Right lobe of liver (tissue), 4 donors: ENCODE measurements at regions not wholly inside any gene's neighbourhood (a gene's known extent, or its start where the extent isn't known, plus 50 kb on each side); places are given as distances from the start of the nearest gene placed in this dataset.

Experiments used
- POLR2A ChIP-seq: fragments of 450-650 bp; IDR thresholded peaks from one replicate; pipeline ENCODE4 v1.6.1; 2017; ENCODE audit warnings: antibody characterized with exemption, mild to moderate bottlenecking
- TF ChIP-seq, protein P1 (sequence below), 4 donors: fragments of 200-600 bp in 3 of 4; fragments of 450-650 bp in 1 of 4; IDR thresholded peaks; one replicate each; pipeline versions ENCODE4 v1.5.1 to v1.8.0; 2016 to 2022; ENCODE audit warnings: antibody characterized with exemption in 4 of 4, mild to moderate bottlenecking in 2 of 4
- donor health status: DM: no; HTN: no; CAD: no.
- donor health status: DM: no; HTN: no; CAD: no.
- donor health status: DM: no; HTN: yes; CAD: no.

DNA sequence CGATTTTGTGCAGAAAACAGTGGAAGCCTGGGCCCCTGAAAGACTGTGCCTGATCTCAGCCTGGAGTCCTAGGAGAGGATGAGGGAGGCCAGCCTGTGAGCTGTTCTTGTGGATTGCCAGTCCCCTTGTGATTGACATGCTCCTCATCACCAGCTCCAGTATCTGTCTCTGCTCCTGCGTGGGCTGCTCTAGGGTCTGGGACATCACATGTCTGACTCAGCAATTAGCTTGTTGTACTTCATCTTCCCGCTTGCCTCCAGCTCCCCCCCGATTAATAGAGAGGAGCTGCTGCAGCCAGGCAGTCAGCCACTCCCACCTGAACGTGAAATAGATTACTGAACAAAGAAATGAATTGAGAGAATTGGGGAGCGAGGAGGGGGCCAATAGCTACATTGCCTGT is 99.6 kb upstream of the TBX20 start:
- TF ChIP-seq, protein P1, sequence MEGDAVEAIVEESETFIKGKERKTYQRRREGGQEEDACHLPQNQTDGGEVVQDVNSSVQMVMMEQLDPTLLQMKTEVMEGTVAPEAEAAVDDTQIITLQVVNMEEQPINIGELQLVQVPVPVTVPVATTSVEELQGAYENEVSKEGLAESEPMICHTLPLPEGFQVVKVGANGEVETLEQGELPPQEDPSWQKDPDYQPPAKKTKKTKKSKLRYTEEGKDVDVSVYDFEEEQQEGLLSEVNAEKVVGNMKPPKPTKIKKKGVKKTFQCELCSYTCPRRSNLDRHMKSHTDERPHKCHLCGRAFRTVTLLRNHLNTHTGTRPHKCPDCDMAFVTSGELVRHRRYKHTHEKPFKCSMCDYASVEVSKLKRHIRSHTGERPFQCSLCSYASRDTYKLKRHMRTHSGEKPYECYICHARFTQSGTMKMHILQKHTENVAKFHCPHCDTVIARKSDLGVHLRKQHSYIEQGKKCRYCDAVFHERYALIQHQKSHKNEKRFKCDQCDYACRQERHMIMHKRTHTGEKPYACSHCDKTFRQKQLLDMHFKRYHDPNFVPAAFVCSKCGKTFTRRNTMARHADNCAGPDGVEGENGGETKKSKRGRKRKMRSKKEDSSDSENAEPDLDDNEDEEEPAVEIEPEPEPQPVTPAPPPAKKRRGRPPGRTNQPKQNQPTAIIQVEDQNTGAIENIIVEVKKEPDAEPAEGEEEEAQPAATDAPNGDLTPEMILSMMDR (IDR thresholded peaks at IDR 0.05), result no peak
- TF ChIP-seq POLR2A, result no peak
